ENCODE measurements at regions not wholly inside any gene's neighbourhood (a gene's known extent, or its start where the extent isn't known, plus 50 kb on each side); places are given as distances from the start of the nearest gene placed in this dataset.
A peak's percentile ranks its signal among the peaks of the same experiment; 100 is the strongest.

DNA sequence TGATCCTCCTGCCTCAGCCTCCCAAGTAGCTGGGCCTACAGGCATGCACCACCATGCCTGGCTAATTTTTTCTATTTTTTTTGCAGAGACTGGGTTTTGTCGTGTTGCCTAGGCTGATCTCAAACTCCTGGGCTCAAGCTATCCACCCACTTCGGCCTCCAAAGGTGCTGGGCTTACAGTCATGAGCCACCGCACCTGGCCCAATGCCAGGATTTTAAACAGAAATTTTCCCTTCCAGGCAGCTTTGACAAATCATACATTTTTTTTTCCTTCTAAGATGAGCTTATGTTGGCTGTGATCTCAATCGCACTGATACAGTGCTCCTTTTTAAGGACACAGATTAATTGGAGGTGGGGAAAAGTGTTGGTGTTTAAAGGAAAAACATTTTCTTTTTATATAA, 73.2 kb upstream of the CD2AP start:
- 90% methylated on average over 4 of the region's 4 CpGs for WGBS (ENCODE audit: missing lambda C conversion rate)
- DNase-seq (ENCODE audit: low read depth in 1 of 2, low spot score in 1 of 2) (no peak), ATAC-seq (no peak), FAIRE-seq (no peak)
- H3K9me3 ChIP-seq = no peaks in the 10 kb centered on the region
- no peak overlapping the region for H3K4me3 ChIP-seq
- peak overlapping the region in 1 of 2 experiments; percentile 52; a peak in 2 of 6 replicates for H3K27ac ChIP-seq
- TF ChIP-seq, protein P1, sequence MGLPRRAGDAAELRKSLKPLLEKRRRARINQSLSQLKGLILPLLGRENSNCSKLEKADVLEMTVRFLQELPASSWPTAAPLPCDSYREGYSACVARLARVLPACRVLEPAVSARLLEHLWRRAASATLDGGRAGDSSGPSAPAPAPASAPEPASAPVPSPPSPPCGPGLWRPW (IDR thresholded peaks at IDR 0.05) = no peak
- TF ChIP-seq, protein P2, sequence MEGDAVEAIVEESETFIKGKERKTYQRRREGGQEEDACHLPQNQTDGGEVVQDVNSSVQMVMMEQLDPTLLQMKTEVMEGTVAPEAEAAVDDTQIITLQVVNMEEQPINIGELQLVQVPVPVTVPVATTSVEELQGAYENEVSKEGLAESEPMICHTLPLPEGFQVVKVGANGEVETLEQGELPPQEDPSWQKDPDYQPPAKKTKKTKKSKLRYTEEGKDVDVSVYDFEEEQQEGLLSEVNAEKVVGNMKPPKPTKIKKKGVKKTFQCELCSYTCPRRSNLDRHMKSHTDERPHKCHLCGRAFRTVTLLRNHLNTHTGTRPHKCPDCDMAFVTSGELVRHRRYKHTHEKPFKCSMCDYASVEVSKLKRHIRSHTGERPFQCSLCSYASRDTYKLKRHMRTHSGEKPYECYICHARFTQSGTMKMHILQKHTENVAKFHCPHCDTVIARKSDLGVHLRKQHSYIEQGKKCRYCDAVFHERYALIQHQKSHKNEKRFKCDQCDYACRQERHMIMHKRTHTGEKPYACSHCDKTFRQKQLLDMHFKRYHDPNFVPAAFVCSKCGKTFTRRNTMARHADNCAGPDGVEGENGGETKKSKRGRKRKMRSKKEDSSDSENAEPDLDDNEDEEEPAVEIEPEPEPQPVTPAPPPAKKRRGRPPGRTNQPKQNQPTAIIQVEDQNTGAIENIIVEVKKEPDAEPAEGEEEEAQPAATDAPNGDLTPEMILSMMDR (IDR thresholded peaks at IDR 0.05) = no peak
- ChIA-PET CTCF (interaction anchor here (1.2 kb wide), 1 partner anchor 9 kb away, joined by 4 read pairs; no protein-coding TSS in a partner anchor), POLR2A (no interaction called here)
- H3K4me2 ChIP-seq = no peak overlapping the region
- peaks cover 53% of the 10 kb centered on the region for H3K4me1 ChIP-seq

DNA sequence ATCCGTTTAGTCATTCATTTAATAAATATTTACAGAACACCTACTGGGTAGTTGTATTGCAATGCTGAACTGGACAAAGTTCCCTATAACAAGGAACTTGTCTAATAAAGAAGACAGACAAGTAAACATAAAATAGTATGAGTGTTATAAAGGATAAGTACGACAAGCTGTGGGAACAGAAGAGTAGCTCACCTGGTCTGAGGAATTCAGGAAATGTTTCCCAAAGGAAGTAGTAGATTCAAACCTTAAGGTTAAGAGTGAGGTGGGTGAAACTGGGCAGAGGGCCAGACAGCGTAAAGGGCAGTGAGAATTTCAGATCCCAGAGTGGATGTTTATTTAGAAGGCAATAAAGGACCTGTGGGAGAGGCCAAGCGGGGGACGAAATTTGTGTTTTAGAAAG, 72.3 kb upstream of the CD2AP start:
- no peak for FAIRE-seq
- ChIA-PET POLR2A (no interaction called here), CTCF (interaction anchor here (1.4 kb wide), 1 partner anchor 9 kb away, joined by 3 read pairs; no protein-coding TSS in a partner anchor)
- Histone ChIP-seq H3K4me2 (peak overlapping the region; percentile 54), H3K4me1 (peaks cover 53% of the 10 kb centered on the region), H3K4me3 (no peak overlapping the region; the same call in 2 of the 3 replicates), H3K27ac (peak overlapping the region; percentile 54 to 80), H3K9me3 (no peaks in the 10 kb centered on the region)
- DNase-seq (ENCODE audit: low read depth in 1 of 2, low spot score in 1 of 2) = peak in 1 of 2 experiments; percentile 63
- peak in 1 of 2 experiments; percentile 29; a peak in 2 of 6 replicates for ATAC-seq
- TF ChIP-seq CBX2 (IDR thresholded peaks at IDR 0.05; ENCODE audit: borderline replicate concordance, low read depth) (no peak), RAD21 (conservative IDR thresholded peaks at IDR 0.05 in 1 of 2, IDR thresholded peaks at IDR 0.05 in 1 of 2) (no peak), HOXB13 (CRISPR knock-in tag; IDR thresholded peaks at IDR 0.05; ENCODE audit: low read depth) (no peak), CHD4 (IDR thresholded peaks at IDR 0.05; ENCODE audit: borderline replicate concordance) (no peak), HOXB5 (CRISPR knock-in tag; IDR thresholded peaks at IDR 0.05) (no peak), RFX5 (IDR thresholded peaks at IDR 0.05) (no peak), HDAC2 (IDR thresholded peaks at IDR 0.05) (no peak), ZFP36 (IDR thresholded peaks at IDR 0.05; ENCODE audit: borderline replicate concordance, partially characterized antibody) (no peak), SMC3 (IDR thresholded peaks at IDR 0.05) (no peak), RARB (CRISPR knock-in tag; IDR thresholded peaks at IDR 0.05) (no peak), CBX8 (IDR thresholded peaks at IDR 0.05) (no peak), POLR2AphosphoS2 (conservative IDR thresholded peaks at IDR 0.05; ENCODE audit: low read length) (no peak)
- TF ChIP-seq, protein P3, sequence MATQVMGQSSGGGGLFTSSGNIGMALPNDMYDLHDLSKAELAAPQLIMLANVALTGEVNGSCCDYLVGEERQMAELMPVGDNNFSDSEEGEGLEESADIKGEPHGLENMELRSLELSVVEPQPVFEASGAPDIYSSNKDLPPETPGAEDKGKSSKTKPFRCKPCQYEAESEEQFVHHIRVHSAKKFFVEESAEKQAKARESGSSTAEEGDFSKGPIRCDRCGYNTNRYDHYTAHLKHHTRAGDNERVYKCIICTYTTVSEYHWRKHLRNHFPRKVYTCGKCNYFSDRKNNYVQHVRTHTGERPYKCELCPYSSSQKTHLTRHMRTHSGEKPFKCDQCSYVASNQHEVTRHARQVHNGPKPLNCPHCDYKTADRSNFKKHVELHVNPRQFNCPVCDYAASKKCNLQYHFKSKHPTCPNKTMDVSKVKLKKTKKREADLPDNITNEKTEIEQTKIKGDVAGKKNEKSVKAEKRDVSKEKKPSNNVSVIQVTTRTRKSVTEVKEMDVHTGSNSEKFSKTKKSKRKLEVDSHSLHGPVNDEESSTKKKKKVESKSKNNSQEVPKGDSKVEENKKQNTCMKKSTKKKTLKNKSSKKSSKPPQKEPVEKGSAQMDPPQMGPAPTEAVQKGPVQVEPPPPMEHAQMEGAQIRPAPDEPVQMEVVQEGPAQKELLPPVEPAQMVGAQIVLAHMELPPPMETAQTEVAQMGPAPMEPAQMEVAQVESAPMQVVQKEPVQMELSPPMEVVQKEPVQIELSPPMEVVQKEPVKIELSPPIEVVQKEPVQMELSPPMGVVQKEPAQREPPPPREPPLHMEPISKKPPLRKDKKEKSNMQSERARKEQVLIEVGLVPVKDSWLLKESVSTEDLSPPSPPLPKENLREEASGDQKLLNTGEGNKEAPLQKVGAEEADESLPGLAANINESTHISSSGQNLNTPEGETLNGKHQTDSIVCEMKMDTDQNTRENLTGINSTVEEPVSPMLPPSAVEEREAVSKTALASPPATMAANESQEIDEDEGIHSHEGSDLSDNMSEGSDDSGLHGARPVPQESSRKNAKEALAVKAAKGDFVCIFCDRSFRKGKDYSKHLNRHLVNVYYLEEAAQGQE (IDR thresholded peaks at IDR 0.05) = no peak
- WGBS (ENCODE audit: missing lambda C conversion rate) = 11% methylated on average over 5 of the region's 5 CpGs
